CD4-positive, alpha-beta T cell treated with Interleukin-6 for 4 hours (primary cell): ENCODE measurements at regions not wholly inside any gene's neighbourhood (a gene's known extent, or its start where the extent isn't known, plus 50 kb on each side); places are given as distances from the start of the nearest gene placed in this dataset.

Experiments used
- DNase-seq: peaks from one replicate; pipeline ENCODE4 v3.0.0-alpha.2; 2020; ENCODE audit warnings: mixed read lengths

- DNase-seq, result no peak
These were observed 500.3 kb upstream of the C1orf87 start for GRCh38 chr1:60573726-60574409.

DNA sequence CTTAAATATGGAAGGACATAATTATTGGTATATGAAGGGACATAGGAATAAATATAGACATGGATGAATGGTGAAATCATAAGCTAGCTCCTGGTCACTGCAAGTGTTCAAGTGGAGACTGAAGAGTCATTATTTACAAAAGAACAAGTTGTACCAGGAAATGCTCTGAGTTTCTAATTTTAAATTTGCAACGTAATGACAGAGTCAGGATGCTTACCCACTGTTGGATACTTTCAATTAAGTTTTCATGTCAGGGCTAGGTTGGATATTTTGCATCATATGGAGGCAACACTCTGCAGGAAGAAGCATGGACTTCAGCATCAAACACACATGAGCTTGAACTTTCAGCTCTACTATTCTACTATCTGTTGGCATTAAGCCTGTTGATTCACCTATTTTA is 499.6 kb upstream of the C1orf87 start:
- no peak for DNase-seq

GRCh38 chr1:60572378-60572777 is 498.8 kb upstream of the C1orf87 start:
- DNase-seq, result no peak

GRCh38 chr1:60571811-60572210 is 498.2 kb upstream of the C1orf87 start:
- DNase-seq, result no peak

GRCh38 chr1:60569189-60569588 is 495.6 kb upstream of the C1orf87 start:
- DNase-seq, result no peak

DNA sequence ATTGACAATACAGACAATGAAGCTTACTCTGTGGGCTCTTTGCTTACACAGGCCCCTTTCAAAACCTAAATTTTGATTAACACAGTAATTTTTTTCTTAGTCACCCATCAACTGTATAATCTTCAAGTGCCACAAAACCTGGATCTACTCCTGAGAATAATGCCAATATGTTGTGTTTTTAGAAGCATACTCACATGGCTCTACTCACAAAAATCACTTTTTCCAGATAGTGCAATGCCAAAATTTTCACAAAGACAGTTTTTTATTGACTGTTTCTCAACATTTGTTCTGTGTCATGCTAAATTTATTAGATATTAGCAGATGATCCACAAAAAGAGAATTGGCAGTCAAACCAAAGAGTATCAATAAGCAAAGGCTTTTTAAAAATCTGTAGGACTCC is 493.7 kb upstream of the C1orf87 start:
- no peak for DNase-seq

- no peak for DNase-seq
These were observed 491.6 kb upstream of the C1orf87 start for GRCh38 chr1:60564916-60565750.

DNA sequence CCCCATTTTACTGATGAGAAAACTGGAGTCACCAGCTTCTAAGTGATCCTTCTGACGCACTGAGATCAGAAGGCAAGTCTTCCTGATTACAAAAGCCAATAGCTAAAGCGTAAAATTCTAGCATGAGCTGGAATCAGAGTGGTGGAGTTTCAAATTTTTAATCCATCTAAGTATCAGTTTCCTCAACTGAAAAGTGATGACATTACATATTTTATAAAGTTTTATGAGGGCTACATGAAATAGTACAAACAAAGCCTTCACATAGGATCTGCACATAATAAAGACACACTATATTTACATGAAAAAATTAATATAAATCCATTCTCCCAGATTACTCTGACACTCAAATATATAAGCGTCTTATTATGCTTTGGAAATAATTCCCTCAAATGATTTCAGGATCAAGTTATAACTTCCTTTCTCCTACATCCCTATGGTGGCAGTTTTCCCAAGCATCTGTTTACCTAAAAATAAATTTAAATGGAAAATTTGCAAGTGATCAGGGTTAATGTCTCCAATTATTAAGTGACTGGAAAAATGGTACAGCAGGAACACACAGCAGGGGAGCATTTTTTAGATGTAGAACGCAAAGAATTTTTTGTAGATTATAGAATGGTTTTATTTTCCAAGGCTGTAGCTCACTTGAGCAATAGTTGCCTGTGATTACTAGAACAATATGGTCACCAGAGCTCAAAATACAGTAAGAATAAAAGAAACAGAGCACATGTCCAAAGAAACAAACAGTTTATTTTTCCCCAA is 490.4 kb upstream of the C1orf87 start:
- DNase-seq, result no peak

- DNase-seq, result no peak
These were observed 489.2 kb upstream of the C1orf87 start for GRCh38 chr1:60562740-60563139.

DNA sequence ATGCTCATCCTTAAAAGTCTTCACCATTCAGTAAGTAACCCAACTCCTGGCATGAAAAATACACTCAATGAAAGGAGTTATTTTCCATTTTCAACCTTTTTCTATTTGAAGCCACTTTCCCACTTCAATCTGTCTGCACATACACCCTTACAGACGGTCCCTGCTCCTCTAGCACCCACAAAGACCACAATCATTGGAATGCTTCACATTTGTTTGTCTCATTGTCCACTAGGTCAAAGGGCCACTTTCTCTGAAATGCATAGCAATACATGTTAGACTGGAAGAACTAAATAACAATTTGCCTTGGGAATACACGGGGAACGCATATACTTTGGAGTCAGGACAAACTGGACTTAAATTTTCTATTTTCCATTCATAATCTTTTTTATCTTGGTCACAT is 487.1 kb upstream of the C1orf87 start:
- DNase-seq, result no peak

DNA sequence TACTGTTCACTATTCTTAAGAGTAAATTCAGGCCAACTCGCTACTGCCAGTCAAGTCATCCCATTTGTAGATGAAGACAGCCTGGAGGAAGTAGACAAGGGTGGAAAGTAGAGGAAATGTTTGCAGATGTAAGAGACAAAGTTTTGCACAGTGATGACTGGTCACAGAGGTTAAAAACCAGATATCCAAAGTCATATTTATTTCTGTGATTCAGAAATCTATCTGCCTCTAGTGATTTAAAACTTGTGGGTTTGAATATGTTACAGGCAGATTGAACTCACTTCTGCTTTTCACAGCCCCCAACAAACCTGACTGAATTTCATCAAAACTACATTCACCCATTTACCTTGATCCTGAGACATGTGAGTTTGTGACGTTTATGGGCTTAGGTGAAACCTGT is 484.7 kb upstream of the C1orf87 start:
- no peak for DNase-seq

DNA sequence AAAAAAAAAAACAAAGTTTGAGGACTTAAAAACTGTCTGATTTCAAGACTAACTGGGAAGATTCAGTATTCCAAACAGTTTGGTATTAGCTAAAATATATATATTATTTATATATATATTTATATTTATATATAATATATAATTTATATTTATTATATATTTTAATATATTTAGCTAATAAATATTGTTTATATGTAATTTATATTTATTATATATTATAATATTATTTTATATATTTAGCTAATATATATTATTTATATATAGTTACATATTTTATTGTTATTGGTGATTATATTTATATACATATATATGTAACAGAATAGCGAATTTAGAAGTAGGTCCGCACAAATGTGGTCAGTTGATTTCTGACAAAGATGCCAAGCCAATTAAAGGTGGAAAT is 480.2 kb upstream of the C1orf87 start:
- no peak for DNase-seq

GRCh38 chr1:60547821-60548220 is 474.3 kb upstream of the C1orf87 start:
- no peak for DNase-seq

DNA sequence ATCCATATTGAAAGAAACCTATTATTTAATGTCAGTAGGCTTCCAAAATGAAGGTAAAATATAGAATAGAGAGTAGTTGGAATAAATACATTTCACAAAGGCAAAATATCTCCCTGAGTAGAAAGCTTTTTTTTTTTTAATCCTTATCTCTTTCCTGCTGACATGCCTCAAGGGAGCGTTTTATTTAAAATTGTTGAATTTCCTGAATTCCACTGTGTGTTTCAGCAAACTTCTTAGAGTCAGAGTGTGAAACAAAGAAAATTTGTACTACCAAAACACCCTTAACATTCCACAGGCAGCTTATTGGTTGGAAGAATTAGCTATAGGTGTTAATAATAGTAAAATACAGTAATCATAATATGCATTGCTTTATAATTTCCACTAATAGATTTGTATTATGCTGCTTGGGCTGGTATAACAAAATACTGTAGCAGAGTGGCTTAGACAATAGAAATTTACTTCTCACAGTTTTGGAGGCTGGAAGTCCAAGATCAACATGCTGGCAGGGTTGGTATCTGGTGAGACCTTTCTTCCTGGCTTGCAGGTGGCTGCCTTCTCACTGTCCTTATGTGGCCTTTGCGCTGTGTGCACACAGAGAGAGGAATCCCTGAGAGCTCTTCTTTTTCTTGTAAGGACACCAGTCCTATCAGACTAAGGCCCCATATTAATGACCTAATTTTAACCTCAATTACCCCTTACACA is 468.4 kb upstream of the C1orf87 start:
- no peak for DNase-seq

DNA sequence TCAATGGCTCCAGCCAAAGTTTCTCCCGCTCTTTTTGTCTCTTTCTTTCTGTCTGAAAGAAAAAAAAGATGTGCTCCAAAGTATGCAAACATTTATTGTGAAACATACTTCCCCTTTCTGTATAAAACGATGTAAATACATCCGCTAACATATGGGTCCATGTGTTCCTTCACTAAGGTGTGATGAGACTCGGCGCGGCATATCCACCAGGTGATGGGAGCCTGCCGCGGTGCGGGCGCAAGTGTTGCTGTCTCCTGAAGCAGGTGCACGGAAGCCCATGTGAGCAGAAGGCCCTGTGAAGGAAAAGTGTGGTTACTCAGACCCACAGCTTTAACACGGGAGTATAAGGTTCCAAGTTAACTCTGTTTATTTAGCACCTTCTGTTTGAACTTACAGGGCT is 466.6 kb upstream of the C1orf87 start:
- no peak for DNase-seq

- DNase-seq, result no peak
These were observed 462.1 kb upstream of the C1orf87 start for GRCh38 chr1:60535713-60536112.

- no peak for DNase-seq
These were observed 454.0 kb upstream of the C1orf87 start for GRCh38 chr1:60527567-60527966.

- no peak for DNase-seq
These were observed 443.4 kb upstream of the C1orf87 start for GRCh38 chr1:60516996-60517395.

- no peak for DNase-seq
These were observed 436.6 kb upstream of the C1orf87 start for GRCh38 chr1:60510162-60510561.

DNA sequence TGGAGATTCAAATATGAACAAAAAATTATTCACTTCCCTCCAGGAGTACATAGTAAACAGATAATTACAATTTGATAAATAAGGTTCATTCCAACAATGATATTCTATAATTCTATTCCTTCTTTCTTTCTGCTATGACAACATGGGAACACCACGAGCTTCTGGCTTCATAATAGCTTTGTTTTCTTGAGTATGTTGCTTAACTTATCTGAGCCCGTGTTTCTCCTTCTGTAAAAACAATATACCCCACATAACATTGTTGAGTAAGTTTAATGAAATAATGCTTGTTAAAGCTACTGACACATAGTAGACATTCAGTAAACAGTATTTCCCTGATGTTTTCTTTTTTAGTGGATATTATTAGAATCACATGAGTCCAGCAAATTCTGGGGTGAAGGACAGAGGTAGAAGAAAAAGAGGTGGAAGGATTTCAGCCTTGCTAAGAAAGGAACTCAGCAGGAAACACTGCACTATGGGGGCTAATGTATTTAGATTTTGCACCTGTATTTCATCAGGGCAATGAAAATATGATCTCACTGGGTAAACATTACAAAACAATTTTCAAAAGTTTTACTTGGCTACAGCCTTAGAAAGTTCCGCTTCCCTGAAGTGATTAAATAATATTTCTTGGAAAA is 430.8 kb upstream of the C1orf87 start:
- no peak for DNase-seq

DNA sequence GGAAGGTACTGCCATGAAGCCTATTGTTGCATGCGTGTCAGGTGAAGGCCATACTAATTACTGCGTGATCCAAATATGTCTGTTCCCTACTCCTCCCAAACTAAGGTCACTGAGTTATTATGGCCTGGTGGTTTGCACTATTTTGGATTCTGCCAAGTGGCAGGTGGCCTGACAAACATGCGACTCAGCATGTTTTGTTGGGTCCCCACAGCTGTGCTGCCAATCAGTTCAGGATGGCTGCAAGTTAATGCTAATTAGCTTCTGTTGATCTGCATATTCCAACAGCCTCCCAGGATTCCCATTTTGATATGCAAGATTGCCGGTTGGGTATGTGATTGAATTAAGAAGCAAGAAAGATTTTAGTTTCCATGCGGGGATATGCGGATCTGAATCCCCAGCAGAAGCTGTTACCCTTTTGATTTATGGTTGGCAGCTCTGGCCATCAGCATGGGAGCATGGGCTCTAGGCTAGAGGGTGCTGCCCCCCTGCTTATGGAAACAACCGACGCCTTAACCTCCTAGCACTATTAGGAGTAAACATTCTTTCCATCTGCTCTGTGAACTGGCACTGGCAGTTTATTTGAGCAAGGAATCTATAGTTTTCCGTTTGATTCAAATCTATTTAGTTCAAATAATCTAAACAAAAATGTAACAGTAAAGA is 429.8 kb upstream of the C1orf87 start:
- DNase-seq, result no peak

DNA sequence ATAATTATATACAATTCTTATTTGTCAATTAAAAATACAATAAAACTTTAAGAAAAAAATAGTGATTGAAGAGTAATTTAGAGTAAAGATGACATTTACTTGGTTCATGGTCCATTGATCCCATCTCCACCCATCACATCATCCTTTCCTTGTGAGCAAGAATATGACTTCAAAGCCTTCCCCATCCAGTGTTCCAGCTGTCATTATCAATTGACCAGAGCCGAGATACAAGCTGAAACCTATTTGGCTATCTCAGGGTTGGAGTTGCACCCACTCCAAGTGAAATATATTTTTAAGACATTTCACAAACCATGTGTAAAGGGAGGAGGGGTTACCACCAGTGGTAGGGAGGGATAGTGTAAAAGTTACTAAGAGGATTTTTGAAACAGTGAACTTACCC is 428.9 kb upstream of the C1orf87 start:
- no peak for DNase-seq
